Liver (tissue), 8 donors: ENCODE measurements at regions not wholly inside any gene's neighbourhood (a gene's known extent, or its start where the extent isn't known, plus 50 kb on each side); places are given as distances from the start of the nearest gene placed in this dataset.

Source experiments
- DNase-seq: peaks from one replicate; pipeline ENCODE4 v3.0.0-alpha.2; 2017; ENCODE audit warnings: low spot score
- H3K27ac ChIP-seq, 2 donors: one replicate each; pipeline ENCODE4 v1.7.0; 2013; ENCODE audit warnings: inconsistent platforms in 2 of 2, low read length in 2 of 2, control low read depth in 1 of 2, low read depth in 1 of 2, mild to moderate bottlenecking in 1 of 2
- H3K27me3 ChIP-seq, 4 donors: one replicate each; pipeline versions ENCODE4 v1.6.1 to v1.7.0; 2013; ENCODE audit warnings: low read length in 3 of 4, inconsistent platforms in 1 of 4, mild to moderate bottlenecking in 1 of 4, moderate library complexity in 1 of 4; ENCODE audit not compliant: control insufficient read depth in 4 of 4, insufficient read depth in 4 of 4
- H3K36me3 ChIP-seq, 4 donors: one replicate each; pipeline versions ENCODE4 v1.6.1 to v1.7.0; 2013; ENCODE audit warnings: low read length in 3 of 4, mild to moderate bottlenecking in 3 of 4, low read depth in 1 of 4, moderate library complexity in 1 of 4; ENCODE audit not compliant: control insufficient read depth in 4 of 4, insufficient read depth in 3 of 4
- H3K4me1 ChIP-seq, 4 donors: one replicate each; pipeline versions ENCODE4 v1.6.1 to v1.7.0; 2013; ENCODE audit warnings: low read length in 3 of 4, mild to moderate bottlenecking in 3 of 4, moderate library complexity in 1 of 4; ENCODE audit not compliant: control insufficient read depth in 4 of 4, insufficient read depth in 4 of 4
- H3K4me3 ChIP-seq, 3 donors: one replicate each; pipeline versions ENCODE4 v1.6.1 to v1.7.0; 2013; ENCODE audit warnings: low read length in 3 of 3, control low read depth in 1 of 3, low read depth in 1 of 3, mild to moderate bottlenecking in 1 of 3
- H3K9ac ChIP-seq, 2 donors: one replicate each; pipeline ENCODE4 v1.7.0; 2013; ENCODE audit warnings: low read length in 2 of 2, mild to moderate bottlenecking in 2 of 2, moderate library complexity in 2 of 2, control low read depth in 1 of 2, low read depth in 1 of 2
- H3K9me3 ChIP-seq, 4 donors: one replicate each; pipeline versions ENCODE4 v1.6.1 to v1.7.0; 2013; ENCODE audit warnings: low read length in 3 of 4; ENCODE audit not compliant: control insufficient read depth in 4 of 4
- ATF3 ChIP-seq: IDR thresholded peaks from 2 replicates; pipeline ENCODE4 v1.6.1; 2016; ENCODE audit warnings: antibody characterized with exemption
- CTCF ChIP-seq: fragments of 150-350 bp; IDR thresholded peaks from 2 replicates; pipeline ENCODE4 v1.5.1; 2017; ENCODE audit warnings: improper control_type of control experiment, low read depth, low read length; ENCODE audit not compliant: missing input control
- EGR1 ChIP-seq, 2 donors: IDR thresholded peaks; 2 replicates each; pipeline ENCODE4 v1.6.1; 2016 to 2018; ENCODE audit warnings: antibody characterized with exemption in 2 of 2, low read depth in 2 of 2
- FOXA1 ChIP-seq: IDR thresholded peaks from 2 replicates; pipeline ENCODE4 v1.6.1; 2016; ENCODE audit warnings: antibody characterized with exemption
- GABPA ChIP-seq, 2 donors: IDR thresholded peaks in 1 of 2; conservative IDR thresholded peaks in 1 of 2; 2 replicates each; pipeline ENCODE4 v1.6.1; 2016; ENCODE audit warnings: antibody characterized with exemption in 2 of 2, mild to moderate bottlenecking in 1 of 2, moderate library complexity in 1 of 2
- HNF4A ChIP-seq, 2 donors: conservative IDR thresholded peaks; 2 replicates each; pipeline ENCODE4 v1.6.1; 2016; ENCODE audit warnings: antibody characterized with exemption in 2 of 2, mild to moderate bottlenecking in 2 of 2
- HNF4G ChIP-seq: IDR thresholded peaks from 2 replicates; pipeline ENCODE4 v1.6.1; 2016; ENCODE audit warnings: antibody characterized with exemption
- JUND ChIP-seq, 2 donors: IDR thresholded peaks; 2 replicates each; pipeline ENCODE4 v1.6.1; 2016; ENCODE audit warnings: antibody characterized with exemption in 2 of 2
- NR2F2 ChIP-seq: IDR thresholded peaks from 2 replicates; pipeline ENCODE4 v1.6.1; 2016; ENCODE audit warnings: antibody characterized with exemption
- RAD21 ChIP-seq, 2 donors: IDR thresholded peaks; 2 replicates each; pipeline ENCODE4 v1.6.1; 2016; ENCODE audit warnings: antibody characterized with exemption in 2 of 2, mild to moderate bottlenecking in 2 of 2
- REST ChIP-seq: IDR thresholded peaks from 2 replicates; pipeline ENCODE4 v1.6.1; 2016; ENCODE audit warnings: antibody characterized with exemption, mild to moderate bottlenecking
- RXRA ChIP-seq, 2 donors: IDR thresholded peaks; 2 replicates each; pipeline ENCODE4 v1.6.1; 2017 to 2018; ENCODE audit warnings: antibody characterized with exemption in 2 of 2, mild to moderate bottlenecking in 1 of 2
- SP1 ChIP-seq: IDR thresholded peaks from 2 replicates; pipeline ENCODE4 v1.6.1; 2018; ENCODE audit warnings: antibody characterized with exemption, mild to moderate bottlenecking
- TAF1 ChIP-seq: conservative IDR thresholded peaks from 2 replicates; pipeline ENCODE4 v1.6.1; 2016; ENCODE audit warnings: antibody characterized with exemption, mild to moderate bottlenecking
- YY1 ChIP-seq: IDR thresholded peaks from 2 replicates; pipeline ENCODE4 v1.6.1; 2016; ENCODE audit warnings: antibody characterized with exemption, mild to moderate bottlenecking
- ZBTB33 ChIP-seq: IDR thresholded peaks from 2 replicates; pipeline ENCODE4 v1.6.1; 2016; ENCODE audit warnings: antibody characterized with exemption
- WGBS: extraction: QIAGEN DNeasy Blood & Tissue Kit; methylation state at CpG from one replicate; pipeline ENCODE4 v1.1.7; 2013; 5-methylcytosine and 5-hydroxymethylcytosine counted together
- donor health status: healthy.
- donor health status: healthy.
- donor health status: healthy.
- donor health status: healthy.
- donor health status: healthy.

GRCh38 chr3:43971486-43971885 is 270.2 kb upstream of the TOPAZ1 start:
- Histone ChIP-seq H3K9me3 (peaks cover 2 to 8% (median 5%) of the 10 kb centered on the region in 4 donors), H3K36me3 (no peaks in the 10 kb centered on the region), H3K9ac (no peak overlapping the region), H3K4me3 (no peak overlapping the region), H3K4me1 (no peaks in the 10 kb centered on the region), H3K27me3 (no peaks in the 10 kb centered on the region), H3K27ac (no peak overlapping the region)
- no peak for DNase-seq
- no peak for TF ChIP-seq HNF4A (conservative IDR thresholded peaks at IDR 0.05)
- TF ChIP-seq SP1, result no peak
- TF ChIP-seq HNF4G, result no peak
- no peak for TF ChIP-seq RAD21 (IDR thresholded peaks at IDR 0.05)
- no peak for TF ChIP-seq RXRA (IDR thresholded peaks at IDR 0.05)
- TF ChIP-seq JUND (IDR thresholded peaks at IDR 0.05), result no peak
- no peak for TF ChIP-seq YY1
- TF ChIP-seq FOXA1, result no peak
- no peak for TF ChIP-seq CTCF
- TF ChIP-seq ATF3, result no peak
- no peak for TF ChIP-seq NR2F2
- no peak for TF ChIP-seq EGR1 (IDR thresholded peaks at IDR 0.05; ENCODE audit: low read depth in 2 of 2)
- no peak for TF ChIP-seq ZBTB33
- no peak for TF ChIP-seq TAF1

GRCh38 chr3:43978708-43979107 is 263.0 kb upstream of the TOPAZ1 start:
- WGBS, result 32% methylated on average over 2 of the region's 2 CpGs
- no peak for DNase-seq
- no peak overlapping the region for H3K9ac ChIP-seq
- H3K36me3 ChIP-seq, result no peaks in the 10 kb centered on the region
- H3K4me3 ChIP-seq, result no peak overlapping the region
- peaks cover 0 to 7% (median 2%) of the 10 kb centered on the region in 4 donors for H3K27me3 ChIP-seq
- no peak for TF ChIP-seq TAF1
- TF ChIP-seq RAD21 (IDR thresholded peaks at IDR 0.05), result no peak
- no peak for TF ChIP-seq HNF4G
- no peak for TF ChIP-seq SP1
- H3K4me1 ChIP-seq, result no peaks in the 10 kb centered on the region
- H3K27ac ChIP-seq, result no peak overlapping the region
- H3K9me3 ChIP-seq, result peaks cover 2 to 8% (median 5%) of the 10 kb centered on the region in 4 donors

- Histone ChIP-seq H3K27ac (no peak overlapping the region), H3K36me3 (no peaks in the 10 kb centered on the region), H3K9ac (no peak overlapping the region), H3K4me1 (no peaks in the 10 kb centered on the region), H3K27me3 (peaks cover 0 to 7% (median 2%) of the 10 kb centered on the region in 4 donors), H3K4me3 (no peak overlapping the region), H3K9me3 (peaks cover 2 to 8% (median 5%) of the 10 kb centered on the region in 4 donors)
- WGBS, result 85% methylated on average over 3 of the region's 3 CpGs
- DNase-seq, result no peak
- TF ChIP-seq JUND (IDR thresholded peaks at IDR 0.05), result no peak
- TF ChIP-seq REST, result no peak
- TF ChIP-seq NR2F2, result no peak
- no peak for TF ChIP-seq EGR1 (IDR thresholded peaks at IDR 0.05; ENCODE audit: low read depth in 2 of 2)
- TF ChIP-seq HNF4G, result no peak
- no peak for TF ChIP-seq TAF1
- no peak for TF ChIP-seq HNF4A (conservative IDR thresholded peaks at IDR 0.05)
- no peak for TF ChIP-seq RAD21 (IDR thresholded peaks at IDR 0.05)
- TF ChIP-seq YY1, result no peak
- TF ChIP-seq FOXA1, result no peak
- TF ChIP-seq GABPA (IDR thresholded peaks at IDR 0.05 in 1 of 2, conservative IDR thresholded peaks at IDR 0.05 in 1 of 2), result no peak
- no peak for TF ChIP-seq RXRA (IDR thresholded peaks at IDR 0.05)
- TF ChIP-seq SP1, result no peak
- no peak for TF ChIP-seq ZBTB33
Measured at GRCh38 chr3:43979645-43980044, 262.0 kb upstream of the TOPAZ1 start.
